A549 (cell line): ENCODE measurements at regions not wholly inside any gene's neighbourhood (a gene's known extent, or its start where the extent isn't known, plus 50 kb on each side); places are given as distances from the start of the nearest gene placed in this dataset.

ENCODE experiments used
- CBX8 ChIP-seq: fragments of 200-600 bp; sonication (generic); IDR thresholded peaks from 2 replicates; pipeline ENCODE4 v1.6.1; 2016
- CEBPB ChIP-seq, 2 experiments: fragments of >200 bp in 1 of 2; sonication (Bioruptor Twin) in 1 of 2; formaldehyde crosslinking in 1 of 2; IDR thresholded peaks; 2 replicates each; pipeline ENCODE4 v1.6.1; 2012 to 2016
- CHD2 ChIP-seq: fragments of 150-350 bp; IDR thresholded peaks from 2 replicates; pipeline ENCODE4 v1.6.1; 2014; ENCODE audit warnings: low read length; ENCODE audit not compliant: partially characterized antibody
- EHMT2 ChIP-seq: fragments of 200-600 bp; sonication (generic); IDR thresholded peaks from 2 replicates; pipeline ENCODE4 v1.6.1; 2016; ENCODE audit warnings: antibody characterized with exemption, low read depth, mild to moderate bottlenecking, moderate library complexity
- HOXA7 ChIP-seq: fragments of 250-450 bp; sonication (Bioruptor Pico); IDR thresholded peaks from 2 replicates; pipeline ENCODE4 v1.5.0; 2020; ENCODE audit warnings: mild to moderate bottlenecking, moderate library complexity
- MYC ChIP-seq: IDR thresholded peaks from 2 replicates; pipeline ENCODE4 v1.6.1; 2012; ENCODE audit warnings: mild to moderate bottlenecking, inconsistent platforms, low read length, improper control_type of control experiment, borderline replicate concordance
- POLR2A ChIP-seq: IDR thresholded peaks from 2 replicates; pipeline ENCODE4 v1.6.1; 2012; ENCODE audit warnings: mild to moderate bottlenecking, low read length
- TP53 ChIP-seq: fragments of 250-450 bp; sonication (Bioruptor Pico); IDR thresholded peaks from 2 replicates; pipeline ENCODE4 v1.5.0; 2021; ENCODE audit warnings: mild to moderate bottlenecking, moderate library complexity
- TF ChIP-seq, protein P1 (sequence below): fragments of >200 bp; sonication (Bioruptor Twin); formaldehyde crosslinking; IDR thresholded peaks from 3 replicates; pipeline ENCODE4 v1.5.1; 2016
- TF ChIP-seq, protein P2 (sequence below): fragments of 450-650 bp; IDR thresholded peaks from 2 replicates; pipeline ENCODE4 v1.6.1; 2014; ENCODE audit warnings: antibody characterized with exemption
- TF ChIP-seq, protein P3 (sequence below): fragments of 200-600 bp; sonication (generic); IDR thresholded peaks from 2 replicates; pipeline ENCODE4 v1.6.1; 2016; ENCODE audit warnings: antibody characterized with exemption, mild to moderate bottlenecking, moderate library complexity
- TF ChIP-seq, protein P4 (sequence below): IDR thresholded peaks from 2 replicates; pipeline ENCODE4 v1.6.1; 2012

DNA sequence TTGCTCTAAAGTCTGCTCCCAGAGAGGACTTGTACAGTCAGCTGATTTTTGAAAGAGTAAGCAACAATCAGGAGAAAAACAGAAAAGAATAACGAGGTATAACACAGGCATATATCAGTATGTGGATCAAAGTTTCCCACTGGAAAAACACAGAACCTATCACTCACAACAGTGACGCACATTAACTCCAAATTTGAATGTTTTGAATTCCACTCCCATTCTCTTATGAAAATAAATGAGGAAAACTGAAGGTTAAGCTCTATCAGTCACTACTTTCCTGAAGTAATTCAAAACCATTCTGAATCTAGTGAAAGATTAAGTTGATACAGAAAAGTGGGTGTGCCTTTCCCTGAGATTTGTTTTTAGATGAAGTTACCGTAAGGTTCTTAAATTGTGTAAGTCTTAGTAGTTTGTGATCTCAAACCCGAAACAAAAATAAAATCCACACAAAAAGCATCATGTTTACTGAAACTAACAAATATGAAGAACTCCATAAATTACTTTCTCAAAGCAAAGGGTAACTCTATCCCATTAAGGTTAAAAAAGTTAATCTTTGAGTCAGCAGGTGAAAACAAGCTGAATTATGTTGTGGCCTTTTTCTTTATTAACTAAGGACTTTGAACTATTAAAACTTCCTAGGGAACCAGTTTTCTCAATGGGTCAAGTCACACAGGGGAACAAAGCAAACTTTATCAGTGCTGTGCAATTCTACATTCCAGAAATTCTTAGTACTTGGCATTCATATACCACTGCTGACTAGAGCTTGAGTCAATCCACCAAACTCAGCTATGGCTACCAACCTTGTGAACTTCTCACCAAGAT, 115.7 kb downstream of the OGFRL1 start:
- TF ChIP-seq TP53 (CRISPR knock-in tag) (no peak), POLR2A (no peak), CHD2 (no peak), EHMT2 (no peak), MYC (no peak), HOXA7 (no peak), CEBPB (IDR thresholded peaks at IDR 0.05) (peak; percentile 73 to 89; a peak in 3 of 4 replicates), CBX8 (no peak)
- TF ChIP-seq, protein P1, sequence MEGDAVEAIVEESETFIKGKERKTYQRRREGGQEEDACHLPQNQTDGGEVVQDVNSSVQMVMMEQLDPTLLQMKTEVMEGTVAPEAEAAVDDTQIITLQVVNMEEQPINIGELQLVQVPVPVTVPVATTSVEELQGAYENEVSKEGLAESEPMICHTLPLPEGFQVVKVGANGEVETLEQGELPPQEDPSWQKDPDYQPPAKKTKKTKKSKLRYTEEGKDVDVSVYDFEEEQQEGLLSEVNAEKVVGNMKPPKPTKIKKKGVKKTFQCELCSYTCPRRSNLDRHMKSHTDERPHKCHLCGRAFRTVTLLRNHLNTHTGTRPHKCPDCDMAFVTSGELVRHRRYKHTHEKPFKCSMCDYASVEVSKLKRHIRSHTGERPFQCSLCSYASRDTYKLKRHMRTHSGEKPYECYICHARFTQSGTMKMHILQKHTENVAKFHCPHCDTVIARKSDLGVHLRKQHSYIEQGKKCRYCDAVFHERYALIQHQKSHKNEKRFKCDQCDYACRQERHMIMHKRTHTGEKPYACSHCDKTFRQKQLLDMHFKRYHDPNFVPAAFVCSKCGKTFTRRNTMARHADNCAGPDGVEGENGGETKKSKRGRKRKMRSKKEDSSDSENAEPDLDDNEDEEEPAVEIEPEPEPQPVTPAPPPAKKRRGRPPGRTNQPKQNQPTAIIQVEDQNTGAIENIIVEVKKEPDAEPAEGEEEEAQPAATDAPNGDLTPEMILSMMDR: no peak
- TF ChIP-seq, protein P2, sequence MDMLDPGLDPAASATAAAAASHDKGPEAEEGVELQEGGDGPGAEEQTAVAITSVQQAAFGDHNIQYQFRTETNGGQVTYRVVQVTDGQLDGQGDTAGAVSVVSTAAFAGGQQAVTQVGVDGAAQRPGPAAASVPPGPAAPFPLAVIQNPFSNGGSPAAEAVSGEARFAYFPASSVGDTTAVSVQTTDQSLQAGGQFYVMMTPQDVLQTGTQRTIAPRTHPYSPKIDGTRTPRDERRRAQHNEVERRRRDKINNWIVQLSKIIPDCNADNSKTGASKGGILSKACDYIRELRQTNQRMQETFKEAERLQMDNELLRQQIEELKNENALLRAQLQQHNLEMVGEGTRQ: no peak
- TF ChIP-seq, protein P3, sequence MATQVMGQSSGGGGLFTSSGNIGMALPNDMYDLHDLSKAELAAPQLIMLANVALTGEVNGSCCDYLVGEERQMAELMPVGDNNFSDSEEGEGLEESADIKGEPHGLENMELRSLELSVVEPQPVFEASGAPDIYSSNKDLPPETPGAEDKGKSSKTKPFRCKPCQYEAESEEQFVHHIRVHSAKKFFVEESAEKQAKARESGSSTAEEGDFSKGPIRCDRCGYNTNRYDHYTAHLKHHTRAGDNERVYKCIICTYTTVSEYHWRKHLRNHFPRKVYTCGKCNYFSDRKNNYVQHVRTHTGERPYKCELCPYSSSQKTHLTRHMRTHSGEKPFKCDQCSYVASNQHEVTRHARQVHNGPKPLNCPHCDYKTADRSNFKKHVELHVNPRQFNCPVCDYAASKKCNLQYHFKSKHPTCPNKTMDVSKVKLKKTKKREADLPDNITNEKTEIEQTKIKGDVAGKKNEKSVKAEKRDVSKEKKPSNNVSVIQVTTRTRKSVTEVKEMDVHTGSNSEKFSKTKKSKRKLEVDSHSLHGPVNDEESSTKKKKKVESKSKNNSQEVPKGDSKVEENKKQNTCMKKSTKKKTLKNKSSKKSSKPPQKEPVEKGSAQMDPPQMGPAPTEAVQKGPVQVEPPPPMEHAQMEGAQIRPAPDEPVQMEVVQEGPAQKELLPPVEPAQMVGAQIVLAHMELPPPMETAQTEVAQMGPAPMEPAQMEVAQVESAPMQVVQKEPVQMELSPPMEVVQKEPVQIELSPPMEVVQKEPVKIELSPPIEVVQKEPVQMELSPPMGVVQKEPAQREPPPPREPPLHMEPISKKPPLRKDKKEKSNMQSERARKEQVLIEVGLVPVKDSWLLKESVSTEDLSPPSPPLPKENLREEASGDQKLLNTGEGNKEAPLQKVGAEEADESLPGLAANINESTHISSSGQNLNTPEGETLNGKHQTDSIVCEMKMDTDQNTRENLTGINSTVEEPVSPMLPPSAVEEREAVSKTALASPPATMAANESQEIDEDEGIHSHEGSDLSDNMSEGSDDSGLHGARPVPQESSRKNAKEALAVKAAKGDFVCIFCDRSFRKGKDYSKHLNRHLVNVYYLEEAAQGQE: no peak
- TF ChIP-seq, protein P4, sequence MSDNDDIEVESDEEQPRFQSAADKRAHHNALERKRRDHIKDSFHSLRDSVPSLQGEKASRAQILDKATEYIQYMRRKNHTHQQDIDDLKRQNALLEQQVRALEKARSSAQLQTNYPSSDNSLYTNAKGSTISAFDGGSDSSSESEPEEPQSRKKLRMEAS: peak; percentile 46; the same call in 1 of the 2 replicates
